WTC11 (cell line): ENCODE measurements at regions not wholly inside any gene's neighbourhood (a gene's known extent, or its start where the extent isn't known, plus 50 kb on each side); places are given as distances from the start of the nearest gene placed in this dataset.

Source experiments
- NR2C2 ChIP-seq: sonication (generic); formaldehyde crosslinking; IDR thresholded peaks from 2 replicates; pipeline ENCODE4 v1.8.0; 2022; ENCODE audit warnings: mild to moderate bottlenecking, missing genetic modification reagents
- NR3C1 ChIP-seq: sonication (generic); formaldehyde crosslinking; conservative IDR thresholded peaks from 2 replicates; pipeline ENCODE4 v1.8.1; 2023; ENCODE audit warnings: low read depth, mild to moderate bottlenecking, missing genetic modification reagents
- SP1 ChIP-seq: sonication (generic); formaldehyde crosslinking; conservative IDR thresholded peaks from 2 replicates; pipeline ENCODE4 v1.8.1; 2022; ENCODE audit warnings: missing genetic modification reagents
- ZNF423 ChIP-seq: fragments of 250-450 bp; sonication (Bioruptor Pico); IDR thresholded peaks from 2 replicates; pipeline ENCODE4 v2.1.2; 2022; ENCODE audit warnings: mild to moderate bottlenecking, moderate library complexity
- TF ChIP-seq, protein P1 (sequence below): fragments of 200-600 bp; IDR thresholded peaks from 2 replicates; pipeline ENCODE4 v1.8.0; 2022; ENCODE audit warnings: antibody characterized with exemption

DNA sequence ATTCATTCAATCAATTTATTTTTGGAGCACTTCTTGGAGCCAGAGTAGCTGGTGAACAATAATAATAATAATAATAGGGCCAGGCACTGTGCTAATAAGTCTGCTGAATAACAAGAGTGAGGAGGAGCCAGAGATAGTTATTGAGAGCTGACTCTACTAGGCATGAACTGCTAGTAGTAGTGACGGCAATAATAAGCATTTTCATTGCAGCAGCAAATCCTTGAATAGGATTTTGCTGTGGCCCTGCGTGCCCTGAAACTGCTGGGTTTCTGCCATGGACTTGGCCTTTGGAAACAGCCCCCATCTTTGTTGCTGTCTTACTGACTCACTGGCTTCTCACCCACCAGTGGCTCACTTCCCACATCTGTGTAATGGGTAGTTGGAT, 545.9 kb downstream of the MIAT start:
- TF ChIP-seq NR3C1 (CRISPR knock-in tag) (no peak), SP1 (CRISPR knock-in tag) (no peak), ZNF423 (CRISPR knock-in tag) (no peak), NR2C2 (no peak)
- TF ChIP-seq, protein P1, sequence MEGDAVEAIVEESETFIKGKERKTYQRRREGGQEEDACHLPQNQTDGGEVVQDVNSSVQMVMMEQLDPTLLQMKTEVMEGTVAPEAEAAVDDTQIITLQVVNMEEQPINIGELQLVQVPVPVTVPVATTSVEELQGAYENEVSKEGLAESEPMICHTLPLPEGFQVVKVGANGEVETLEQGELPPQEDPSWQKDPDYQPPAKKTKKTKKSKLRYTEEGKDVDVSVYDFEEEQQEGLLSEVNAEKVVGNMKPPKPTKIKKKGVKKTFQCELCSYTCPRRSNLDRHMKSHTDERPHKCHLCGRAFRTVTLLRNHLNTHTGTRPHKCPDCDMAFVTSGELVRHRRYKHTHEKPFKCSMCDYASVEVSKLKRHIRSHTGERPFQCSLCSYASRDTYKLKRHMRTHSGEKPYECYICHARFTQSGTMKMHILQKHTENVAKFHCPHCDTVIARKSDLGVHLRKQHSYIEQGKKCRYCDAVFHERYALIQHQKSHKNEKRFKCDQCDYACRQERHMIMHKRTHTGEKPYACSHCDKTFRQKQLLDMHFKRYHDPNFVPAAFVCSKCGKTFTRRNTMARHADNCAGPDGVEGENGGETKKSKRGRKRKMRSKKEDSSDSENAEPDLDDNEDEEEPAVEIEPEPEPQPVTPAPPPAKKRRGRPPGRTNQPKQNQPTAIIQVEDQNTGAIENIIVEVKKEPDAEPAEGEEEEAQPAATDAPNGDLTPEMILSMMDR = no peak
